NT2/D1 (cell line): ENCODE measurements at regions not wholly inside any gene's neighbourhood (a gene's known extent, or its start where the extent isn't known, plus 50 kb on each side); places are given as distances from the start of the nearest gene placed in this dataset.

Experiments used
- DNase-seq: peaks from one replicate; pipeline ENCODE4 v3.0.0-alpha.2; 2011; ENCODE audit warnings: low read depth, low spot score
- H3K27me3 ChIP-seq: 2 replicates; pipeline ENCODE4 v1.6.0; 2011; ENCODE audit warnings: mild to moderate bottlenecking; ENCODE audit not compliant: insufficient read length, insufficient read depth
- H3K36me3 ChIP-seq: 2 replicates; pipeline ENCODE4 v1.6.1; 2011; ENCODE audit warnings: mild to moderate bottlenecking, low read length, mixed read lengths; ENCODE audit not compliant: insufficient read depth, insufficient read length
- H3K4me1 ChIP-seq: 2 replicates; pipeline ENCODE4 v1.5.1; 2011; ENCODE audit not compliant: insufficient read depth, insufficient read length
- H3K4me3 ChIP-seq: 2 replicates; pipeline ENCODE4 v1.5.1; 2011; ENCODE audit warnings: low read depth; ENCODE audit not compliant: insufficient read length
- H3K9ac ChIP-seq: 2 replicates; pipeline ENCODE4 v1.6.0; 2011; ENCODE audit warnings: low read depth; ENCODE audit not compliant: insufficient read length
- H3K9me3 ChIP-seq: 2 replicates; pipeline ENCODE4 v1.5.1; 2011; ENCODE audit warnings: mild to moderate bottlenecking, low read length; ENCODE audit not compliant: insufficient read depth
- SUZ12 ChIP-seq: IDR thresholded peaks from 2 replicates; pipeline ENCODE4 v1.6.1; 2011; ENCODE audit not compliant: insufficient read length, insufficient read depth; ENCODE audit errors: extremely low read depth
- YY1 ChIP-seq: IDR thresholded peaks from 2 replicates; pipeline ENCODE4 v1.6.1; 2011; ENCODE audit not compliant: insufficient read length, insufficient read depth
- ZNF274 ChIP-seq: IDR thresholded peaks from 2 replicates; pipeline ENCODE4 v1.6.1; 2011; ENCODE audit warnings: mild to moderate bottlenecking, low read depth, low read length

DNA sequence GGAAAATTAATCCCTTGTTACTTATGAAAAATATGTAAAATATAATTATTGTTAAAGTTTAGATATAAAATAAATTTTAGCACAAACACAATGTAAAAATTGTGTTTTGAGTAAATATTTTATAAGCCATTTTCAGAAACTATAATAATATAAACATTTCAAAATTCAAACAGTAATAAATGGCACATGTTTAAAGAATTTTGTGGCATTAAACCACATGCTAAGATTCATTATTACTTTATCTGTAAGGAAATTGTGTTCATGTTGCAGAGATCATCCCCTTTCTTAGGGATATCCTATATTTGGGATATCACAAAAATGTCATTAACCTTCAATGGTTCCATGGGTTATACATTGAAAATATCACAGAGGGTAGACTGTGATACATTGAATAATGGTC lies 1044.3 kb downstream of the AMY1C start:
- H3K4me3 ChIP-seq = no peak overlapping the region
- no peak for DNase-seq
- H3K9me3 ChIP-seq = no peaks in the 10 kb centered on the region
- H3K36me3 ChIP-seq = no peaks in the 10 kb centered on the region
- H3K27me3 ChIP-seq = no peaks in the 10 kb centered on the region
- TF ChIP-seq YY1 (no peak), ZNF274 (no peak), SUZ12 (no peak)
- no peaks in the 10 kb centered on the region for H3K4me1 ChIP-seq
- H3K9ac ChIP-seq = no peak overlapping the region

DNA sequence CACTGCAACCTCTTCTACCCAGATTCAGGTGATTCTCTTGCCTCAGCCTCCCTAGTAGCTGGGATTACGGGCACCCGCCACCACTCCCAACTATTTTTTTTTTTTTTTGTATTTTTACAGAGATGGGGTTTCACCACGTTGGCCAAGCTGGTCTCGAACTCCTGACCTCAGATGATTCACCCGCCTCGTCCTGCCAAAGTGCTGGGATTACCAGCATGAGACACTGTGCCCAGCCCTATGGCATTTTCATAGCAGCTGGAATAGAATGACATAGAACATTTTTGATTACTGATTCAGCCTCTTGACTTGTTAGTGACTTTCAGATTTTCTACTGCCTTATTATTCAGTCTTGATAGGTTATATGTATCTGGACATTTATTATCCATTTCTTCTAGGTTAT lies 1046.2 kb downstream of the AMY1C start:
- no peak for TF ChIP-seq ZNF274
- no peak for TF ChIP-seq SUZ12
- TF ChIP-seq YY1 = no peak
- Histone ChIP-seq H3K36me3 (no peaks in the 10 kb centered on the region), H3K9me3 (no peaks in the 10 kb centered on the region), H3K9ac (no peak overlapping the region), H3K27me3 (no peaks in the 10 kb centered on the region), H3K4me1 (no peaks in the 10 kb centered on the region), H3K4me3 (no peak overlapping the region)
- DNase-seq = no peak

GRCh38 chr1:104797982-104798381 lies 1048.3 kb downstream of the AMY1C start:
- TF ChIP-seq YY1 (no peak), SUZ12 (no peak), ZNF274 (no peak)
- H3K9ac ChIP-seq = no peak overlapping the region
- no peaks in the 10 kb centered on the region for H3K9me3 ChIP-seq
- H3K27me3 ChIP-seq = no peaks in the 10 kb centered on the region
- H3K4me3 ChIP-seq = no peak overlapping the region
- no peaks in the 10 kb centered on the region for H3K4me1 ChIP-seq
- H3K36me3 ChIP-seq = no peaks in the 10 kb centered on the region
- DNase-seq = no peak

DNA sequence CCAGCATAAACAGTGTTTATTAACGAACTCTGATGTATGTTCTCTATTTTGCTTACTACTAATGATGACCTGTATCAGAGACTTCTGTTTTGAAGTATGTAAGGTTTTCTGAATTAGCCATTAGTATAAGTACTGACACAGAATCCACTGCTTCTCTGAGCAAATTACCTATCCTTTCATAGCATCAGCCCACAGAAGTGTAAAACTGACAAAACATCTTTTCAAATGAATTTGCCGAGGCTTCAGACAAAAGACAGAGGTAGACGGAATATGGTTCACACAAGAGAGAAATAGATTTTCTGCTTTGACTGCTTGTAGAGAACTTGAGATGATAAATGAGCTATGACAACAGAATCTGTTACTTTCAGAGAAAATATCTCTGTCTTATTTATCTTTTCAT lies 1051.6 kb downstream of the AMY1C start:
- Histone ChIP-seq H3K4me3 (no peak overlapping the region), H3K4me1 (no peaks in the 10 kb centered on the region), H3K27me3 (no peaks in the 10 kb centered on the region), H3K9ac (no peak overlapping the region), H3K9me3 (no peaks in the 10 kb centered on the region), H3K36me3 (no peaks in the 10 kb centered on the region)
- no peak for TF ChIP-seq SUZ12
- no peak for TF ChIP-seq ZNF274
- no peak for TF ChIP-seq YY1
- DNase-seq = no peak

- Histone ChIP-seq H3K36me3 (no peaks in the 10 kb centered on the region), H3K4me1 (no peaks in the 10 kb centered on the region), H3K4me3 (no peak overlapping the region), H3K9ac (no peak overlapping the region), H3K27me3 (no peaks in the 10 kb centered on the region), H3K9me3 (no peaks in the 10 kb centered on the region)
- TF ChIP-seq YY1 (no peak), SUZ12 (no peak), ZNF274 (no peak)
- no peak for DNase-seq
Measured at GRCh38 chr1:104804147-104804546, 1054.4 kb downstream of the AMY1C start.

DNA sequence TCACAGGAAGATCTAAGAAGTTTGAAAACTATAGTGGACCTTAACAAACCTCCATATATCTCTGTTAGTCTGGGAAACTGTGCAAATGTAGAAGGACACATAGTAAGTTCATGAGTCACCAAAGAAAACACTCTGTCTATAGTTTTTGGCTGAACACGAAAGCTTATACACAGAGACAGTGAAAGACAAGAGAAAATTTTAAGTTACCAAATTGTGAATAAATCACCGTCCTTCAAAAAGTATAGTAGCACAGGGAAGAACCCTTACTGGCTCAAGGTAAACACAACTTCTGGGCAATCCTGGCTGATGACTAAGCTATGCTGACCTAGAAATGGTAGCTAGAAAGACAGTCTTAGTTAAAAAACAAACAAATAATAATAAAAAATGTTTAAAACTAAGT lies 1057.9 kb downstream of the AMY1C start:
- no peak for TF ChIP-seq YY1
- no peak for TF ChIP-seq SUZ12
- TF ChIP-seq ZNF274 = no peak
- DNase-seq = no peak
- no peak overlapping the region for H3K4me3 ChIP-seq
- H3K36me3 ChIP-seq = no peaks in the 10 kb centered on the region
- H3K27me3 ChIP-seq = no peaks in the 10 kb centered on the region
- H3K9me3 ChIP-seq = no peaks in the 10 kb centered on the region
- H3K9ac ChIP-seq = no peak overlapping the region
- no peaks in the 10 kb centered on the region for H3K4me1 ChIP-seq

DNA sequence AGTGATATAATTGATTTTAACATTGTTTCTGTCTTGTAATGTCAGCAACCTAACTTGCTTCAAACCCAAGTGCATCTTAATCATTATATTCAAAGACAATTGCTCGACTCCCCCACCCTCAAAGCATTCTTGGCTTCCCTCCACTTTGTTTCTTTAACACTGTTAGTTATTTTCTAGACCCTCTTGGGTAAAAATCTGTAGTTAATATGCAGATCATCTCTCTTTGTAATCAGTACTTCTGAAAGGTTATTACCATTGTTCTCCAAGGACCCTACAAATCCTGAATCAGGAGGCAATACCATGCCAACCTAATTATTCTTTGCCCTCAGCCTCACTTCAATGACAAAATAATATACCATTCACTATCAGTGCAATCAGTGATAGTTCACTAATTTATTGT lies 1075.7 kb downstream of the AMY1C start:
- Histone ChIP-seq H3K36me3 (no peaks in the 10 kb centered on the region), H3K27me3 (no peaks in the 10 kb centered on the region), H3K4me1 (no peaks in the 10 kb centered on the region), H3K9ac (no peak overlapping the region), H3K9me3 (no peaks in the 10 kb centered on the region), H3K4me3 (no peak overlapping the region)
- no peak for DNase-seq
- TF ChIP-seq SUZ12 = no peak
- TF ChIP-seq YY1 = no peak
- TF ChIP-seq ZNF274 = no peak

- H3K9me3 ChIP-seq = no peaks in the 10 kb centered on the region
- H3K4me3 ChIP-seq = no peak overlapping the region
- H3K36me3 ChIP-seq = no peaks in the 10 kb centered on the region
- DNase-seq = no peak
- H3K27me3 ChIP-seq = no peaks in the 10 kb centered on the region
- H3K4me1 ChIP-seq = no peaks in the 10 kb centered on the region
- H3K9ac ChIP-seq = no peak overlapping the region
- no peak for TF ChIP-seq ZNF274
- no peak for TF ChIP-seq YY1
- TF ChIP-seq SUZ12 = no peak
Measured at GRCh38 chr1:104830534-104830933, 1080.8 kb downstream of the AMY1C start.
